GM12872 (cell line): ENCODE measurements at regions not wholly inside any gene's neighbourhood (a gene's known extent, or its start where the extent isn't known, plus 50 kb on each side); places are given as distances from the start of the nearest gene placed in this dataset.

Experiments
- CTCF ChIP-seq: IDR thresholded peaks from 3 replicates; pipeline ENCODE4 v1.5.1; 2011; ENCODE audit warnings: low read depth, mild to moderate bottlenecking, low read length, moderate library complexity; ENCODE audit not compliant: insufficient read depth

DNA sequence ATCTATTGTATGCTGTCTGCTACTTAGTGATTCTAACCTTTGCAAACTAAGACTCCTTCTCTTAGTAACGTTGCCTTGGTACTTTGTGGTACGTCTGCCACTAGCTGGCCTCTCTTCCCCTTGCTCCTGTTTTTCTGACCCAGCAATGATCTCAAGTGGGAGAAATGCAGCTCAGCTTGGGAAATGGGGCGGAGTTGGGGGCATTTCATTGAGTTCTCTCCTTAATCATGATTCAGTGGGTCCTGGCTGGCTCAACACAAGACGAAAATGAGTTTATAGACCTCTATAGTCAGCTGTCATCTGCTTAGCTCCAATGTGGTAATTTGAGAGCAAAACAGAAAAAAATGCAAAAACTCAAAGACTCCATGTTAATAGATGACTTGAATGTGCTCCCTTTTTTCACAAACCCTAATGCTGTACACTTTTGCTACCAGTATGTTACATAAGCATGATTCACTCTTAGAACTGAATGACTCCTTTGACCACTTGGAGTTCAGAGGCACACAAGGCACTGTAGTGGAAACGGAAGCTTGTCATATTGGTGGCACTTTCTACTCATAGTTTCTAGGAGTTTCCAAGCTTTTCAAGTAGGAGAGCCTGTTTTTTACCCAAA, 55.3 kb upstream of the SOX4 start:
- TF ChIP-seq CTCF = no peak

DNA sequence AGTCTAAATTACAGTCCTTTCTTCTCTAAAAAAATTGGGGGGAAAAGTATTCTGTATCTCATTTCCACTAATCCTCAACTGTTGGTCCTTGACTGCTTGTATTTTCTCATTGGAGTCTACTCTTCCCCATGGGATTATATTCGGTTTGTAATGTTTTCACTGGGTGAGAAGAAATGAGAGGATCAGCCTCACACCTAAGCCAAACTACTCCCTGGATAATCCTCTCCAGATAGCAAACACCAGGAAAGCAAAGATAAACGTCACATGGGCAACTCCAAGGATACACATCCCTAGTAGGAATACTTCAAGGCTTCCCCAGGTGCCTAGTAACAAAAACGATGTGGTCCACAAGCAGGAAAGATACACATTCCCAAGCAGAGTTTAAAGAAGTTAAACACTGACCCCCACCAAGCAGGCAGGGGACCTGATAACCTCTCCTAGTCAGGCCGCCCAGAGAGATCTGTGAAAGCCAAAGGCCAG, 53.9 kb upstream of the SOX4 start:
- no peak for TF ChIP-seq CTCF
